Fibroblast of peridontal ligament (primary cell): ENCODE measurements at regions not wholly inside any gene's neighbourhood (a gene's known extent, or its start where the extent isn't known, plus 50 kb on each side); places are given as distances from the start of the nearest gene placed in this dataset.

ENCODE experiments used
- DNase-seq: peaks from one replicate; pipeline ENCODE4 v3.0.0-alpha.2; 2010; ENCODE audit errors: extremely low read depth

DNA sequence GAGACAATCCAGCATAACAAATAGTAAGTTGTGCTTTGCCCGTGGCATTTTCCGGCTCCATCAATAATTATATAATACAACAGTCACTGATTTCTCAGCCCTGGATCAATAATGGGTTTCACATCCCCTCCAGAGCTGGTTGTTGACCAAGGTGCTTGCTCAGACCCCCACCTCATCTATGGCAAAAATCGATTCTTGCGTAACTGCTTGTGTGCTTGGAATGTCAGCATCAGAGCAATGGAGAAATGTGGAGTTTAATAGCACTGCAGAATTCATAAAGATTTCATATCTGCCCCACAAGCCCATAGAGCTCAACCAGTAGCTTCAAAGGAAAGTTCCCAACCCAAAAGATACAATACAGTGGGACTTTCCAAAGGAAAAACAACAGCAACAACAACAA lies 1098.5 kb downstream of the IGSF11 start:
- DNase-seq = no peak

DNA sequence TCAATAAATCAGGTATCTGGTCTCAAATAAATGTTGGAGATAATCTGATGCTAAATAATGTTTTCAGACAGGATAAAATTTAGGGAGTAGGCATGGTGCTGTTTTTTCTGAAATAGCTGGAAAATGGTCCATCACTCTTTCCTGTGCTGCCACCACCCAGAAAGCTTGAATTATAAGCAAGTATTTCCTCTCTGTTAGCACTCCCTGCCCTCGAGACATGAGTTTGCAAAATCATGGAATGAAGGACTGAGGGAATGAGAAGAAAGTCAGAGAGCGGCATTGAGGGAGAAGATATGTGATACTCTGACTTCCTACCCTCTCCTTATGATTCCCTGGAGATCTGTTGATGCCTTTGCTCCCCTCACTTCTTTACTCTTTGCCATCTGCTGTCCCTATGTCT lies 1095.7 kb downstream of the IGSF11 start:
- DNase-seq = no peak

DNA sequence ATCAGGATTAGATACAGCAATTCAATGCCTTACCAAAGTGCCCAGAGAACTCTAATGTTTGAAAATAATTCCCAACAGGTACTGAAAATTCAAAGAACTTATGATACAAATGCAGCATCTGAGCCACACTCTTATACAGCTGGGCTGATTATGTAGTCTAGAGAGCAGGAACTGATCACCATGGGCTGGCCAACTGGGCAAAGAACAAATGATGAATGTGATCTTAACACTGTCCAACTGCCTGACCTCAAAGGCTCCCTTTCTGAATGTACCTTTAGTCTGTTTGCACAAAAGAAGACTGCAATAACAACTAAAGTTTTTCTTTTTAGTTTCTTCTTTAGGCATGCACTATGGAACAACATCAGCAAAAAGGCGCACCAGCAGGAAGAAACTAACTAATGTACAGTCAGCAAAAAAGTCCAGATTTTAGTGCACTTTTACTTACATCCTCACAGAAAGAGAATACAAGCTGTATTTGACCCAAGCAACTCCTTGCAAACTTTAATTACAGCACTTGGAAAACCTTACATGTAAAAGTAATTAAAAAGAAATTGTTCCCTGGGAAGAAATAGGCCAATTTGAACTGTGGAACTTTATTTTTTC lies 1095.1 kb downstream of the IGSF11 start:
- no peak for DNase-seq

DNA sequence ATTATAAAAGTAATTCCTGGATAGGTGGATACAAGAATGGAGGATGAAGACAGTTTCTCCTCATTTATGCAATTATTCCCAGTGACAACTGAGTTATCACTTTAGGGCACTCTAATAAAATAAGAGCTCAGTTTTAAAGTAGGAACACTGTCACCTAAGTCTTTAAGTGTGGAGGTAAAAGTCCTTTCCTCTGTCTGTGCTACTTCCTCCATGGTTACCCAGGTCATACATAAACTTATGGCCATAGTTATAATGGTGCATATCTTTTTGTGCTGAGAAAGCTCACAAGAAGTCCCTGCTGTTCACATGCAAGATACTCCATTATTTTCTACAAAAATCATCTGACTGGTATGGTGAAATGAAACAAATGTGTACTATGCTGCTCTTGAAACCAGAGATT lies 1093.6 kb downstream of the IGSF11 start:
- DNase-seq = no peak

DNA sequence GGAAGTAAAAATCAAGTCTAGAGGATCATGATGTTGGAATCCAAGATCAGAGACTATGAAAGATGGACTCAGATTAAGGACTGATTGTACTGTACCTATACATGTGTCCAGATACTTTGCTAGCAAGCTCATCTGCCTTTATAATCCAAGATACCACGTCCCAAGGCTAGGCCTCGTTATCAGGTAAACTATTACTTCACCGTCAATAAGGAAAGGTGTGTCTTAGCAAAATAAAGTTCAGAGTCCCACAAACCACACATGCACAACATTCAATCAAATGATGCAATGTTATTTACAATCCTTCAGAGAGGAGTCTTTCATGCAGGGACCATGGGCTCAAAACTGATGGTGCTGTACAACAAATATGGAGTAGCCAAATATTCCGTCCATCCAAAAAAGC lies 1092.9 kb downstream of the IGSF11 start:
- no peak for DNase-seq

DNA sequence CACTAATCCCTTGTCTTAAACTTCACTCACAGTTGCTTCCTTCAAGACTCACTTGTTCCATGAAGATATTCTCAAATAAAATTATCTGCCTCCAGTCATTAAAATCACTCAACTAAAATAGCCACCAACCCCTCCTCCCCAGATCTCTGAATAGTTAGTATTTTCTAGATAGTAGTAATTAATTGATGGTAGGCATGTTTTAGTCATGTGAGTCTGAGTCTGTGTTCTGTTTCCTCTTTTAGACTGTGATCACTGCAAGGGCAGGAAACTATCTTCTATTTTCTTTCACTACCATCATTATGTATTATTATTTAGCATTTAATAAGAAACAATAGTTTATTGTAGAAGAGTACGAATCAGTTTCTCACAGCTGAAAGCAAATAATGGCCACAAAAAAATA lies 1080.5 kb downstream of the IGSF11 start:
- DNase-seq = no peak

DNA sequence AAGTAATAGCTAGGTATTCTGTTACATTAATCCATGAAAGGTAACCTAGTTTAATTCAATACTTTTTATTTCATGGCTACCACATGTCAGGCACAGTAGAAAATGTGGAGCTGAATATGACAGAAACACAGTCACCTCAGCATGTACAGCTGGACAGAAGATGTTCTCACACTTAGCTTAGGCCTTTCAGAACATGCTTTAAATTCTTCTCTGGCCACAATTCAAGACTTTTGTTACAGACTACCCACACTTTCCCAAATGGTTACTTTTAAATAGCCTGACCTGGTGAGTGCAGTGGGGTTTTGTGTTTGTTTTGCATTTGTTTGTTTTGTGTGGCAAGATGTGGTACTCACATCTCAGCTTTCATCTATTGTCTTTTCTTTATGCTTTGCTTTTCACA lies 1079.5 kb downstream of the IGSF11 start:
- DNase-seq = peak; percentile 54

DNA sequence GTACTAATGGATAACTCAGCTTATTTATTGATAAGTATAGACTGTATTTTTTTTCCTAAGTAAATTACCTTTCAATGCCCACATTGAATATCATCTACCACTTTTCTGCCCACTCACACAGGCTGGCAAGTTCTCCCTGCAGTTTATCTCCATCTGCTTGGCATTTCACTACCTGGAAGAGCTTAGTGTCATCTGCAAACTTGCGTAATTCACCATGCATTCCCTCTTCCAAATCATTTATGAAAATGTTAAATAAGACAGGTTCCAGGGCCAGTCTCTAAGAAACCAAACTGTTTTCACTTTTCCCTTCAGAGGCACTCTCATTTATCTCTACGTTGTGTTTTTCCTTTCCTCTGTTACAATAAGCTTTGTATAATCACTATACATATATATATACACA lies 1076.6 kb downstream of the IGSF11 start:
- DNase-seq = no peak

DNA sequence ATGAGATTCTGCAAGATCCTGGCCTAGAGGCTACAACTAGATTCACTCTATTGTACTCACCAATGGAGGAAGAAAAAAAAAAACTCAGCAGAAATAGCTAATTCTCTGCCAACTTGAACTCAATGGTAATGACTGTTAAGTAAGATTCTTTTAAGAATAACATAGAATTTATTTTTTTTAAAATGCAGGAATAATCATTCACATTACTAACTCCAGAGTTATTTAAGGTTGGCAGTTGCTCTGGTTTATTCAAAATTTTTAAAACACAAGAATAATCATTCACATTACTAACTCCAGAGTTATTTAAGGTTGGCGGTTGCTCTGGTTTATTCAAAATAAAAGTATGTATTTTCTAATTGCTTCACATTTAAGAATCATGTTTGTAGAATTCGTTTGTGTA lies 1071.9 kb downstream of the IGSF11 start:
- DNase-seq = peak; percentile 89

DNA sequence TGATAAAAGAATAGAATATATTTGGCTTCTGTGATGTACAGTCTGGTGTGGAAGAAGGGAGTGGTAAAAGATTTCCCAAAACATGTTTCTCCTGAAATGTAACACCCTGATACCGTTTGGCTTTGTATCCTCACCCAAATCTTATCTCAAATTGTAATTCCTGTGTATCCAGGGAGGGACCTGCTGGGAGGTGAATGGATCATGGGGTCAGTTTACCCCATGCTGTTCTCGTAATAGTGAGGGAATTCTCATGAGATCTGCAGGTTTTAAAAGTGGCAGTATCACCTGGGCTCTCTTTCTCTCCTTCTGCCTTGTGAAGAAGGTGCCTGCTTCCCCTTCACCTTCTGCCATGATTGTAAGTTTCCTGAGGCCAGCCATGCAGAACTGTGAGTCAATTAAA lies 1070.8 kb downstream of the IGSF11 start:
- no peak for DNase-seq

DNA sequence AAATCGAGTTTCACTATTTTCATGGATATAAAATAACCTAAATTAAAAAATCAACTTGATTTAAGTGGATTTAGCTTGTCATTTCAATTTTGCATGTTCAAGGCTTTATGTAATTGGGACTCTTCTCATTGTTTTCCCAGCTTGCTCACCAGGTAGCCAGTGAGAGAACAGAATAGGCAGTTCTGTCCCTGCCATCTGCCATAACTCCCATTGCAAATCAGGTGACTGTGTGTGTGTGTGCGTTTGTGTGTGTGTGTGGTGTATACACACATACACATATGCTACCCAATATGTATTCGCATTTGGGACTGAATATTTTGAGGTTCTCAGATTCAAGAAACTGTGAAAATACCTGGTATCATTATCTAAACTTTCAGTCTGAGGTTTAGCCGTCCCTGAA lies 1069.8 kb downstream of the IGSF11 start:
- no peak for DNase-seq

DNA sequence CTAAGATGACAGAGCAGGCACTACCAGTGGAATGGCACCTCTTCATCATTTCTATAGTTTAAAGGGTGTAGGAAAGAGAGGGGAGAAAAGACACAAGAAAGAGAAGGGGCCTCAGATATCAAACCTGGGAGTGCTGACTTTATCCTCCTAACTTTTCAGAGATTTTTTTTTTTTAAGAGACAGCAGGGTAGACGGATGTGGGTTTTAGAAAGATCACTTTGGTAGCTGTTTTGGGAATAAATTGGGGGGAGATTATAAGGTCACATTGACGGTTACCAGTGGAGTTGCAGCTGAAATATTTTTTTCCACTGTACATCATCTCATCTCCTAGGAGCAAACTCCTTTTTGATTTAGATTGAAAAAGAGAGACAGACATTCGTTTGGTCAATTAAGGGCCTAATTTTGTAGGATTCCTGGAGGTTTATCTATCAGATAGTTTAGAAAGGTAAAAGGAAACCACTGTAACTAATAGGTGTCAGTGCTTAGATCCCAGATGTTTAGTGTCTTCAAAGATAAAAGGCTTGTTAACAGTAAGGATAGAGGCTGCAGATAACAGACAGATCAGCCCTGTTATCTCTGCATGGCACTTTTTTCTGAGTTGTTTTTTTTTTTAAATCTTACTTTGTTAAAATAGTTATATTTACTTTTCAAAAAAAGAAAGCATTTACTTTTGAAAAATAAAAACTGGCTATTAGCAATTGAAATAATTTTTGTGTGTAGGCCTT lies 1057.0 kb downstream of the IGSF11 start:
- DNase-seq = no peak

DNA sequence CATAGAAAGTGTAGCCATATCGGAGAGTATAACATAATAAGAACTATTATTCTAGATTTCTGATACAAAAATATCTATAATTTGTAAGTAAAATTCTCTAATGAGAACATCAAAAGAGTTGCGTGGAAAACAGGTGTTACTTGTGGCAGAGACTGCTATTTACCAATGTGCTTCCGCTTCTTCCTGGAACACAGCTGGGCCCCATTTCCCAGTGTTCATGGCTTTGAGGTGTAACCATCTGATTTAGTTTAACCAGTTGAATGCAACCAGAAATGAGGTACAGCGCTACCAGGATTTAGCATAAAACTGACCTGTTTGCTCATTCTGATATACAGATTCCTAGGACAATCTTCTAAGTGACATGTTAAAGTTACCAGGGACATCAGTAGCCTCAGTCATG lies 1055.2 kb downstream of the IGSF11 start:
- no peak for DNase-seq

DNA sequence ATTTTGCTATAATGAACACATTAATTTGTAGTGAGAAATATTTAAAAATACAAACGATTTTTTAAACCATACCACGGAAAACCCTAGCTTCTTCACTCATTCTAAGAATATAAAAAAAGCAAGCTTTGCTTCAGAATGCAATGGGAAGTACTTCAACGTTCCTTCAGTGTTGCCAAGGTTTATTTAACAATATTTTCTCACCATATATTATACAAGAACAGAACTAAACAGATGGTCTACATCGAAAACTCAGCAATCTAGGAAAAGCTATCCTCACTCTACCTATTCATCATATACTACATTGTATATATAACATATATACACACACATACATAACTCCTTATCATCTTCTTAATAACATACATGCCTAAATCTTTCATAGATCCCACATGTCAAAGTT lies 1047.4 kb downstream of the IGSF11 start:
- no peak for DNase-seq

DNA sequence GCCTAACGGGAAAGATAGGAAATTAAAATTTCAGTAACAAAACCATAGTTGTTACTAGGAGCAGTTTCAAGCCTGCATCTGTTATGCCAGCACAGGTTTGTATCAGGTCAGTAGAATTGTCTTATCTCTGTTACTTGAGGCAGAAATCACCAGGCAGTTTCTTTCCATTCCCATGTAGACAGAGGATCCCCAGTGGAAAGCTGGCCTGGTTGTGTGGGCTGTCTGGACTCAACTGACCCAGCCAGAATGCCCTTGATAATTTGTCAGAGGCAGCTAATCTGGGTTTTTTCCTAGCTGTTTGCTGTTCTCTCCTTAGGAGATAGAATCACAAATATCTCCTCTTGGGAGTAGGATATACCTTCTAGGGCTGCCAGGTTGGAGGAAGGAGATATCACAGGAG lies 1044.7 kb downstream of the IGSF11 start:
- no peak for DNase-seq

DNA sequence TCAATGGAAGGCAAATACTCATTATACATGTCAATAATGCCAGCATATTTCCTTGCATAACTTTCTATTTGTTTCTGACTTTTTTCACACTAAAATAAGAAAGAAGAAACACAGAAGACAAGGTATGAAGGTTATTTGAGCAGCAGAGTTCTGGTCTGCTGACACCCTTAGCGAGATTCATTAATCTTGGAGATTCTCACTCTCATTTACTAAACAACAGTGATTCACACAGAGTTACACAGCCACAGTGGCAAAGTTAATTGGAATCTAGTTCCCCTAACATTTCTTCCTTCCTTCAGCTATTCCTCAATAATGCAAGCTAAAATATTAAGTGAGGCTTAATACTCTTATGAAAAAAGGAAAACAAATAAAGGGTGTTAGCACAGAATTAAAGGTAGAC lies 1044.0 kb downstream of the IGSF11 start:
- DNase-seq = no peak

DNA sequence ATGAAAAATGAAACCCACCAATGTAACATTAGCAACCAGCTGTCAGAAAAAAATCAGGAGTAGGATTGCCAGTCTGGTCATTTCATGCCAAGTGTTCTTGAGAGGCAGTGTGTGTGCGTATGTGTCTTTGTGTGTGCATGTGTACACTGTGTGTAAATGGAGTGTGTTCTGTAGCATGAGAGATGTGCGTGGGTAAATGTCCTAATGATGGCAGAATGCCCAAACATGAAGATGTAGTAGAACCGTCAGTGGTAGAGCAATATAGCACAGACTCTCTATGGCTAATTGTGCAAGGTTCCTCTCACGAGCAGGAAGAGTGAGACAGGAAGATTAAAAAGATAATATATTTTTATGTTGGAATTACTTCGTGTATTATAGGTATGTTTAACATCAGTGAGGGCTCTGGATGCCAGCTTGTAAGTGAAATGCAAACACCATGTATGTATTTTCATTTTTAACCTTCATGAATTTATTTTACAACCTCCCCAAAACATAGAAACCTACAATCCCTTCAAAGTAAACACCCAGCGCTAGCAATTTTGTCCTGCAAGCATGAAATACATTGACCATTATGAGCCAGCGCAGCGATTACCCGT lies 1038.7 kb downstream of the IGSF11 start:
- DNase-seq = peak; percentile 38

DNA sequence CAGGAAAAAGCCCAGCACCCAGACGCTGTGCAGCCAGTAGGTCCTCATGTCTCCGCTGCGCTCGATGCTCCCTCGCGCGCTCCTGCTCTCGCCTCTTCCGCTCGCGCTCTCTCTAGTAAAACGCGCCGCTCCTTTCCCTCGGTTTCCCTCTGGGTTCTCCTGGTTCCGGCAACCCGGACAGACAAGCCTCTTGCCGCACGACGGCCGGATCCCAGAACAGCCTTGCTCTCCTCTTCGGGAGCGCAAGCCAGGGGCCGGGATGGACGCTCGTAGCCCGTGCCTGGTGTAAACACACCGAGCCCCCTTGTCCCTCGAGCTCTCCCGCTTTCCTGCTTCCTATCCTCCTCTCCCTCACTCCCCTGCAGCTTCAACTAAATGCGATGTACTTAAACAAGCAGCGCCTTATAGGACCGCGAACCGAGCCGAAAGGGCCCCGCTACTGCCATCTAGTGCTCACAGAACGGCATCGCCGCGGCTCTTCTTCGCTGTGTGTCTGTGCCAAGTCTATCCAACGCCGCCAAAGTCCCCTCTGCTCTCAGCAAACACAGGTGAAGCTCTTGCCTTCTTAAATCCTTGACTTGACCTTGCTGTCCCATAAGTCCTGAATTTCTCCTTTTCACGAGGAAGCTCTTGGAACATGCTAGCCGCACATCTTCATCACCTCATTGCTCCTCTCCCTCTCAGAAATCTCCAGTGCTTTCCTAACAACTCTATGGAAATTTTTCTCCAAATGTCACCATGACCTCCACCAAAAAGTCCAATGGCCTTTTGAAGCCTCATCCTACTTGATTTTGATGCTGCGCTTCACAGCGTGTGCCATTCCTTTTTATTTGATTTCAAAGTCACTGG lies 1037.2 kb downstream of the IGSF11 start:
- DNase-seq = peak; percentile 90

DNA sequence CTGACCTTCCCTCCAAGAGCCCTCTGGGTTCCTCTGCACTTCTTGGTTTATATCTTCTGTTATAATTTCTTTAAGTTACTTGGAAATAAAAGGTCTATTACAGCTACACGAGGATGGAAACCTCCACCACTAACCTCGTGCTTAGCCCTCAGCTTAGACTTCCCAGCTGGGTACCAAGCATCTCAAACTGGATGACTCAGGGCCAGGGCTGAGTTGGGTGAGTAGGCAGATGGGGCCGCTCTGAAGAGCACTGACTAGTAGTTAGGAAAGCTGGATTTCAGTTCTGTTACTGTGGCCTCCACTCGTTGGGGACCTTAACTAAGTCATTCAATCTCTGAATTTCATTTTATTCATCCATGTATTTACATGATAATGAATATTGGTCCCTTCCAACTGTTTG lies 1036.6 kb downstream of the IGSF11 start:
- peak; percentile 58 for DNase-seq

DNA sequence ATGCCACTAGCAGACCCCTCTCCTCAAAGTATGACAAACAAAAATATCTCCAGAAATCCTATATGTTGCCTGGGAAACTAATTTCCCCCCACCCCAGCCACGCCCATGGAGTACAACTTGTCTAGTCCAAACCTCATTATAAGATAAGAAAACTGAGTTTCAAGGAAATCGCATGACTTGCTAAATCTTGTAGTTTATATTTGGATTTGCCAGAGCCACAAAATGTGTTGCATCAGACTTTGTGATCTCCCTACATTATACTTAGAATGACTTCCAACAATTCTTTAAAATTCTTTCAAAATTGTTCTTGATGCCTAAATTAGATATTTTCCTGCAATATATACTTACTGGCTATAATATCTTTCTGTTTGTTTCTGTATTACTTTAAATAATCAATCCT lies 1034.4 kb downstream of the IGSF11 start:
- DNase-seq = peak; percentile 62

DNA sequence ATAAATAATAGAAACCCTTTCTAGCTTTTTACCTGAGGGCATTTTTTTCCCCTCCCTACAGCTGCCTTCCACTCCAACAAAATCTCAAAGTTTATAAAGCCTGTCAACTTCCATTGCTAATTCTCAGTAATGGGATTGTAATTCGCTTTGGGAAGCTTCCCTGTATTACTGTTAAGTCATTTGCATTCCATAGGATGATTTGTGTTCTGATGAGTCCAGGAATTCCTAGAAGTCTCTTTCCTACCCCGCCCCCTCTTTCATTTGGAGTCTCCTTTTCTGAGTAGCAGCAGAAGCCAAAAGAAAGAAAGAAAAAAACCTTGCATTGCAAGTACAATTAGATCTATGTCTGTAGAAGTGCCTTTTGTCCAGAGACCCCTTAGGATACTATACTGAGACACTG lies 1033.3 kb downstream of the IGSF11 start:
- DNase-seq = no peak

DNA sequence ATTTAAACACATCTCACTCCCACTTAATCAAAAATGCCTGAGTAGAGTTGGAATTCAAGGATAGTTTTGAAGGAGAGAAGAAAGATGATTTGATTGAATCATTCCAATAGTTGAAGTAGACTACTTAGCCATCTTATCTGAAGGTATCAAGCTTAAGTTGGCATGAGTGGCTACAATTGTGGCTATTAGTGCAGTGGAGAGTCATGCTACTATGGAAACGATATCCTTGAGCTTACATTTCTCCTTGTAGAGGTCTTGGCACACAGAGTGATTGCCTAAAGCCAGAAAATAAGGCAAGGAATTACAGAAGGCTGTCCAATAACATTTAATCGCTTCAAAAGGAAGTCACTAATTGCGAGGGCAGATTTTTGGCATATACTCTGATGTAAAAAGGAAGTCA lies 1022.7 kb downstream of the IGSF11 start:
- DNase-seq = no peak

DNA sequence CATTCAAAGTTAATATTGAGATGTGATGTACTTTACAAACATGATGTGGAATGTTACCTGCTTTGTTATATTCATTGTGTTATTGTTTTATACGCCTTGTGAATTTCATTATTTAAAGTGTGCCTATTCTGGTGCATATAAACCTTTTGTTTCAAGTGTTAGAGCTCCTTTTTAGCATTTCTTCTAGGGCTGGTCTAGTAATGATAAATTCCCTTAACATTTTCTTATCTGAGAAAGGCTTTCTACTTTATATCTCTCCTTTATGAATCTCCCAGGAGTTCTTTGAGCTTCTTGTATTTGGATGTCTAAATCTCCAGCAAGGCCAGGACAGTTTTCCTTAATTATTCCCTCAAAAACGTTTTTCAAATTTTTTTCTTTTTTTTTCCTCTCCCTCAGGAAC lies 1005.6 kb downstream of the IGSF11 start:
- no peak for DNase-seq
